G401 (cell line): ENCODE measurements at regions not wholly inside any gene's neighbourhood (a gene's known extent, or its start where the extent isn't known, plus 50 kb on each side); places are given as distances from the start of the nearest gene placed in this dataset.

Experiments used
- DNase-seq: peaks from one replicate; pipeline ENCODE4 v3.0.0-alpha.2; 2015; ENCODE audit warnings: low spot score
- in situ Hi-C: cut with HindIII; loops from 2 replicates; pipeline ENCODE4 v1.10.0; 2016; ENCODE audit warnings: low sequenced_read_pairs, mixed read lengths

GRCh38 chr3:41035456-41036022 is 163.8 kb upstream of the CTNNB1 start:
- DNase-seq = peak; percentile 77
- in situ Hi-C loops = no loop called here

- DNase-seq = no peak
- in situ Hi-C loops = no loop called here
Measured at GRCh38 chr3:41037651-41038334, 161.5 kb upstream of the CTNNB1 start.

GRCh38 chr3:41040256-41040655 is 159.0 kb upstream of the CTNNB1 start:
- DNase-seq = no peak
- in situ Hi-C loops = no loop called here

GRCh38 chr3:41041462-41041861 is 157.8 kb upstream of the CTNNB1 start:
- in situ Hi-C loops = no loop called here
- DNase-seq = no peak

GRCh38 chr3:41041899-41042298 is 157.4 kb upstream of the CTNNB1 start:
- no peak for DNase-seq
- in situ Hi-C loops = no loop called here

GRCh38 chr3:41044523-41044922 is 154.8 kb upstream of the CTNNB1 start:
- in situ Hi-C loops = no loop called here
- DNase-seq = no peak

- DNase-seq = no peak
- in situ Hi-C loops = no loop called here
Measured at GRCh38 chr3:41045491-41045890, 153.8 kb upstream of the CTNNB1 start.

- no peak for DNase-seq
- in situ Hi-C loops = no loop called here
Measured at GRCh38 chr3:41050144-41050543, 149.2 kb upstream of the CTNNB1 start.

GRCh38 chr3:41053220-41053619 is 146.1 kb upstream of the CTNNB1 start:
- DNase-seq = no peak
- in situ Hi-C loops = no loop called here

GRCh38 chr3:41060106-41060505 is 139.2 kb upstream of the CTNNB1 start:
- in situ Hi-C loops = no loop called here
- no peak for DNase-seq

GRCh38 chr3:41064070-41064469 is 135.2 kb upstream of the CTNNB1 start:
- in situ Hi-C loops = no loop called here
- no peak for DNase-seq

- no peak for DNase-seq
- in situ Hi-C loops = no loop called here
Measured at GRCh38 chr3:41064526-41064925, 134.8 kb upstream of the CTNNB1 start.

GRCh38 chr3:41065340-41065739 is 134.0 kb upstream of the CTNNB1 start:
- in situ Hi-C loops = no loop called here
- DNase-seq = no peak

- DNase-seq = no peak
- in situ Hi-C loops = no loop called here
Measured at GRCh38 chr3:41073190-41073589, 126.1 kb upstream of the CTNNB1 start.

GRCh38 chr3:41075975-41076374 is 123.3 kb upstream of the CTNNB1 start:
- in situ Hi-C loops = no loop called here
- DNase-seq = no peak

- DNase-seq = no peak
- in situ Hi-C loops = no loop called here
Measured at GRCh38 chr3:41076399-41076798, 122.9 kb upstream of the CTNNB1 start.

GRCh38 chr3:41080141-41080540 is 119.2 kb upstream of the CTNNB1 start:
- DNase-seq = no peak
- in situ Hi-C loops = no loop called here

- no peak for DNase-seq
- in situ Hi-C loops = no loop called here
Measured at GRCh38 chr3:41088882-41089281, 110.4 kb upstream of the CTNNB1 start.

GRCh38 chr3:41089566-41089965 is 109.7 kb upstream of the CTNNB1 start:
- in situ Hi-C loops = no loop called here
- no peak for DNase-seq

- DNase-seq = no peak
- in situ Hi-C loops = no loop called here
Measured at GRCh38 chr3:41092844-41093243, 106.5 kb upstream of the CTNNB1 start.

GRCh38 chr3:41093476-41093875 is 105.8 kb upstream of the CTNNB1 start:
- DNase-seq = no peak
- in situ Hi-C loops = no loop called here
